ENCODE measurements at regions not wholly inside any gene's neighbourhood (a gene's known extent, or its start where the extent isn't known, plus 50 kb on each side); places are given as distances from the start of the nearest gene placed in this dataset.
"Not testable (repeated sequence)": the region's sequence is repeated elsewhere in the genome, so short reads cannot be mapped to it uniquely, and the experiment has no call there.

DNA sequence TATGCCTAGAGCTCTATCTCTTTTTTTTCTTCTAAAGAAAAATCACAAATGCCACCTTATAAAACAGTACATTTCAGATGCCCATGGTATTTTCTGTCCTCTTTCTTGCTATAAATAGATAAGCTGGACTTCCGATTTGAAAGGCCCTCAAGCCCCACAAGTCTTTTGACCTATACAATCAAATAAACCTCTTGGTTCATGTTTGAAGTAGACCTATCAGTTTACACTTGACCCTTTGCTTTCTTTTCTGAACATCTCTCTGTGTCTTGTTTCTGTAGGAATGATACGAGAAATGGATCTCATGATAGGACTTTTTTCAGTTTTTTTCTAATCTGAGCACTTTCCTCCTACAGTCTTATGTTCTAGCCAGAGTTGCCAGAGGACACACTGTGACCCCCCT is 327.2 kb downstream of the SOX9 start:
- DNase-seq (ENCODE audit: low read depth in 2 of 2): no peak

DNA sequence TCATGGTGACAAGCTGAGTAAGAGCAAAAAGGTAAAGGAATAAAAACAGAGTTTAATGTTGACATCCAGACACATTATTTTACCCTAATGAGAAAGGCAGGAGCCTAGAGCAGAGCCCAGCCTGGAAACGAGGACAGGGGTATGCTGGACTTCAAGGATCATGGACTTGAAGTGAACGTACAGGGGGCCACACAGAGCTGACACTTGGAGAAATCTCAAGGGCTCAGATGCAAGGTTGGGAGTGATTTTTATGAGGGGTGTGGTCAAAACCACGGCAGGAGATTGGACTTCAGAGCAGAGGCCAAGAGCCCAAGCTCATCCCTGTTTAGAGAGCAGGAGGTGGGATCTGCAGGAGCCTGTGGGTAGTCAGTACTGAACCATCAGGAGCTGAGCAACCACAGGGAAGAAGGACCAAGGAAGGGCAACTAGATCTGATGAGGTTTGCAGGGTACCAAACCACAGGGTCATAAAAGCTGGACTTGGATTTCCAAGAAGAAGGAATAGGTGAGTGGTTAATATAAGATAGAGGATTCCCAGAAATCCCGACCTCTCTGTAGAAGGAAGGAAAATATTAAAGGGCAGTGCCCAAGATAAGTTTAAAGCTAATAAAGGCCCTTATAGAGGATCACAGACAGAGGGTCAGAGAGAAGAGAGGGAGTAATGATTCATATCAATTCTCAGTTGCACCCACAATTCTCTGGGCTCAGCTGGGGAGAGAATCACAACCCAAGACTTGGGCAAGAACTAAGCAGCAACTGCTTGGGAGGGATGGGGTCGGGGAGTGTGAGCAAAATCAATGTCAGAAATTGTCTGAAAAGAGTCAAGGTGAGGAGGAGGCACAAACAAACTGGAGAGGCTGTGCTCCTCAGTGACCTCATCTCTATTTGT is 331.7 kb downstream of the SOX9 start:
- DNase-seq (ENCODE audit: low read depth in 2 of 2): no peak

DNA sequence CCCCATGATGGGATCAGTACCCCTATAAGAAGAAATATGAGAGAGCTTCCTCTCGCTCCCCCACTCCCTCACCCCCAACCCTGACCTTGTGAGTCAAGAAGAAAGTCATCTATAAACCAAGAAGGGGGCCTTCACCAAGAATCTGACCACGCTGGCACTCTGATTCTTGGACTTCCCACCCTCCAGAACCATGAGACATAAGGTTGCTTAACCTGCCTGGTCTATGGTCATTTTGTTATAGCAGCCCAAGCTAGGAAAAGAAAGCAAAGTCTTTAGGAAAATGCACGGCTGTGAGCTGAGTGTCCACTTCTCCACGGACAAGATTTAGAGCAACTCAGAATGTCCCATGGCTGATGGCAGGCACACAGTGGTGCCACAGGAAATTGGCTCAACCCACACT is 333.5 kb downstream of the SOX9 start:
- no peak for DNase-seq (ENCODE audit: low read depth in 2 of 2)

DNA sequence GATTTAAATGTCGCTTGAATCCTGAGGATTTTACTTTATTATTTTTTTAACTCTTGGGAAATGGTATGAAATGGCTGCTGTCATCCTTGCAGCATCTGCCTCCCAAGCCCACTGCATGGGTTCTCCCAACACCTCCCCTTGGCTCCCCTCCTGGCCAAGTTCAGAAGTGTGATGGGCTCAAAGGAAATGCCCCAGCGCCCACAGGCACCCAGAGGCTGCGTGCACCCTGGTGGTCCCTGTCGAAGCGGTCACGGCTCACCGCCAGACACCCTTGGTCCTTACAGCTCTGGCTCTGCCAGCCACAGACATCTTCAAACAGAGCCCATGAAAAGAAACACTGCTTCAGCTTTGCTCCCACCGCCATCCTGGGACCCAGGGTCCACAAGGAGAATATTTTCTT is 334.7 kb downstream of the SOX9 start:
- no peak for DNase-seq (ENCODE audit: low read depth in 2 of 2)

DNA sequence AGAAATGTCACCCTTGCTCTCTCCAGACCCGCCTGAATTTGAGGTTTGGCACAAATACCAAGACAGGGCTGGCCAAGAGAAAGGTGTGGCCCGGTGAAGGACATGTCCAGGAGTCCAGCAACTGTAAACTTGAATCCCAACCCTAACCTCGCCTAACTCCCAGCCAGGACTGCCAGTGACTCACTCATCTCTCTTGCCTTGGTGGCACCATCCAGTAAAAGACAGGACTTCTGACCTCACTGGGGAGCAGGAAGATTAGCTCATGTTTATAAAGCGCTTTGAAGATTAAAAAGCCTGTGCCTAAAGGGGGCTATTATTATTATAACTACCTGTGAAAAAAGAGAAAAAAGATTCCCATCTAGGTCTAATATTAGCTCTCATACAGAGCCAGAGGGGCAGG is 335.3 kb downstream of the SOX9 start:
- no peak for DNase-seq (ENCODE audit: low read depth in 2 of 2)

DNA sequence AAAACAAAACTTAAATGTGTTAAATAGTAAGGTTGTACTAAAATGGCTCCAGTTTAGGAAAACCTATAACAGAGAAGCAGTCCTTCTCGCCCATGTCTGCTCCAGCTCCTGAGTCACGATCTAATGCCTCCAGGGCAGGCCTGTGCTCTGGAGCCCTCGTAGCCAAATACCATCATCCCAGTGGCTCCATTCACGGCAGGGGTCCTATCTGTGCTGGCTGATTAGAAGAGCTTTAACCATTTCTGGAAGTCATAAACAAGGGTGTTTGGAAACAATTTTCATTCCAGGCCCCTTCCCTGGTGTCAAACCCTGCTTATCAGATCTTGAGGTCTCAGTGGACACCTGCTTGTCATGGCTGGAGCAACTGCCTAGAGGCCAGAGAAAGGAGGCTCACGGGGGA is 336.9 kb downstream of the SOX9 start:
- no peak for DNase-seq (ENCODE audit: low read depth in 2 of 2)

DNA sequence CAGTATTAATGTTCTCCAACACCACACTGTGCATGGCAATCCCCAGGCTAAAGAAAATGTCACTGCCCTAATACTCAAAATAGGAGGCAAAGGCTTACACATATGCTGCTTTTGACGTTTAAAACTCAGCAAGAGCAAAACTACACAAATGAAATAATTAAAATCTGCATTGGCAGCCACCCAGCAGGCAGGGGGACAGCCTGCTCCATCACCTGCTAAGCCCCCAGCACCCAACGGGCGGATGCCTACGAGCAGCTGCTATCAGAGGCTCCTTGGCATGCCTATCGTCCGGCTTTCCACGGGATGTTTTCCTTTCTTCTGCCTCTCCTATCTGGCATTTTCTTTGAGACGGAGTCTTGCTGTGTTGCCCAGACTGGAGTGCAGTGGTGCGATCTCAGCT is 337.5 kb downstream of the SOX9 start:
- DNase-seq (ENCODE audit: low read depth in 2 of 2): no peak

DNA sequence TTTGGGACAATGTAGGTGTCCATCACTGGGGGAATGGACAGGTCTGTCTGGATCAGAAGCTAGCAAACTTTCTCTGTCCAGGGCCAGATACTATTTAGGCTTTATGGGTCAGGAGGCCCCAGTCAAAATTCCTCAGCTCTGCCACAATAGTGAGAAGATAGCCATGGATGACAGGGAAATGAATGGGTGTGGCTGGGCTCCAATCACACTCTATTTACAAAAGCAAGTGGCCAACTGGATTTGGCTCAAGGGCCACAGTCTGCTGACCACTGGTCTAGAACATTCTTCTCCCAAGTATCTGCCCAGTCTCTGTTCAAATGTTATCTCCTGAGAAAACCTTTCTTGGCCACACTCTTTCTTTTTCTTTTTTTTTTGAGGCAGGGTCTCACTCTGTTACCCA is 339.9 kb downstream of the SOX9 start:
- DNase-seq (ENCODE audit: low read depth in 2 of 2): no peak

DNA sequence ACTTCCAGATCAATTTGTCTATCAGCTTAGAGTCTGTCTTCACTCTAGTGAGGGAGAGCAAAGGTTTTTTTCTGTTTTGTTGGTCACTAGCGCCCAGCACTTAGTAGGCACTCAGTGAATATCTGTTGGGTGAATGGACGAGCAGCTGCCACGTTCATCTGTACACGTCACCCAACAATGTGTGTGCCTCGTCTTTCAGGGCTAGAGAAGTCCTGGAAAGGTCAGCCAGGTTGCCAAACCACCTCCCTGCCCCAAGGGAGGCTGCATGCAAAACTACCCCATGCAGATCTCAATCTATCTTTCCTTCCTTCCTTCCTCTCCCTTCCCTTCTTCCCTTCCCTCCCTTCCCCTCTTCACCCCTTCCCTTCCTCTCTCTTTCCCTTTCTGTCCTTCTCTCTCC is 340.9 kb downstream of the SOX9 start:
- no peak for DNase-seq (ENCODE audit: low read depth in 2 of 2)

DNA sequence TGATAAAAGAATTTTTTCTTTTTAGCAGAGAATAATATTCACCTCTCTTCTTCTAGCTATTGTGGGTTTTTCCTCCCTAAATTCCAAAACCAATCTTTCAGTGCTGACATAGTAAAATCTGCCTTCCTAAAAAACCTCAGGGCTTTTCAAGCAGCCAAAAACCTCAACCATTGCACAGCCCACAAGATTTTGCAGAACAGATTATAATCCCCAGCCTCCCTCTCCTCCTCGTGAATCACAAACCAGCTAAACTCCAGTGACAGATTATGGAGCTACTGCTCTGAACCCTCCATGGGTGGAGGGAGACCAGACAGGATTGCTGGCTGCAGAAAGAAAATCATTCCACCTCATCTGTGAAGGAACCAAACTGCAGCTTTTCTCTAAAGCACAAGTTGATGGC is 341.6 kb downstream of the SOX9 start:
- DNase-seq (ENCODE audit: low read depth in 2 of 2): no peak

DNA sequence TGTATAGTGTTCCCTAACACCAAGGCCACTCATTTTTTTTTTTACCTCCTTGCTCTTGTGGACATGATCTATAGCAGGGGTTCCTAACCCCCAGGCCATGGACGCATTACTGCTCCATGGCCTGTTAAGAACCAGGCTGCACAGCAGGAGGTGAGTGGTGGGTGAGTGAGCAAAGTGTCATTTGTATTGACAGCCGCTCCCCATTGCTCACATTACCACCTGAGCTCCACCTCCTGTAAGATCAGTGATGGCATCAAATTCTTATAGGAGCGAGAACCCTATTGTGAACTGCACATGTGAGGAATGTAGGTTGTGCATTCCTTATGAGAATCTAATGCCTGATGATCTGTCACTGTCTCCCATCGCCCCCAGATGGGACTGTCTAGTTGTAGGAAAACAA is 342.0 kb downstream of the SOX9 start:
- DNase-seq (ENCODE audit: low read depth in 2 of 2): no peak

DNA sequence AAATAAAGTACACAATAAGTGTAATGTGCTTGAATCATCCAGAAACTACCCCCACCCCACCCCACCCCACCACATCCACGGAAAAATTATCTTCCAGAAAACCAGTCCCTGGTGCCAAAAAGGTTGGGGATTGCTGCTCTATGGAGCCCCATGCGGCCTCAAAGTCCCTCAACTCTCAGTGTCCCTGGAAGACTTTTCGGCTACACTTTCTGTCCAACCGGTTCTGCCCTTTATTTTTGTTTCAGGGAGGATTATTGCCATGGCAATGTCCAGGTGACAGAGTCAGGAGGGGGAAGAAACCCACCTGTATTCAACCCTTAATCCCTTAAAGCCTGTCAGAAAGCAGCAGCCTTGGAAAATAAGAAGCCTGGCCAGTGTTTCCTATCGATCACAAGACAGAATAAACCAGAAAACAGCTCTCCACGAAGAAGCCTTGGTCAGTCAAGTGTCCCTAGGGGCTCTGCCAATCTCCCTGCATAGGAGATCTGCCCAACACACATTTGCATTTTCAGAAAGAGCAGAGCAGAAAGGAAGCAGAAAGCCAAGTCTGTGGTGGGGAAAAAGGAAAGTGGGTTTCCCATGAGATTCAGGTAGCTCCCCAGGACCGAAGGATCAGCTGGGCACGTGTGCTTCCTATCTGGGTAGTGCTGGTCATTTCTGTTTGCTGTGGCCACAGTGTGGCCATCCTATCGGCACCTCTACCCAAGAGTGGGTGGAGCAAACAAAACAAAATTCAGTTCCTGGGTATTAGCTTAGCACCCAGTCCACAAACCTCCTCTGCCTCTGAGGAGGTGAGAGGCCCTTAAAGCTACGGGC is 342.7 kb downstream of the SOX9 start:
- no peak for DNase-seq (ENCODE audit: low read depth in 2 of 2)

DNA sequence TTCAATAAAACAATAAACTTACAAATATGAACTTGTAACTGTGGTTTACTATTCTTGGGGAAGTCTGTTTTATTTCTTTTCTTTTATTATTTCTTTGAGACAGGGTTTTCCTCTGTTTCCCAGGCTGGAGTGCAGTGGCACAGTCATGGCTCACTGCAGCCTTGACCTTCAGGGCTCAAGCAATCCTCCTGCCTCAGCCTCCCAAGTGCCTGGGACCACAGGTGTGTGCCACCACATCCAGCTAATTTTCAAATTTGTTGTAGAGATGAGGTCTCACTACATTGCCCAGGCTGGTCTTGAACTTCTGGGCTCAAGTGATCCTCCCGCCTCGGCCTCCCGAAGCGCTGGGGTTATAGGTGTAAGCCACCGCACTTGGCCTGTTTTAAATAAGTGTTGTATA is 343.4 kb downstream of the SOX9 start:
- not testable (repeated sequence) for DNase-seq (ENCODE audit: low read depth in 2 of 2)

DNA sequence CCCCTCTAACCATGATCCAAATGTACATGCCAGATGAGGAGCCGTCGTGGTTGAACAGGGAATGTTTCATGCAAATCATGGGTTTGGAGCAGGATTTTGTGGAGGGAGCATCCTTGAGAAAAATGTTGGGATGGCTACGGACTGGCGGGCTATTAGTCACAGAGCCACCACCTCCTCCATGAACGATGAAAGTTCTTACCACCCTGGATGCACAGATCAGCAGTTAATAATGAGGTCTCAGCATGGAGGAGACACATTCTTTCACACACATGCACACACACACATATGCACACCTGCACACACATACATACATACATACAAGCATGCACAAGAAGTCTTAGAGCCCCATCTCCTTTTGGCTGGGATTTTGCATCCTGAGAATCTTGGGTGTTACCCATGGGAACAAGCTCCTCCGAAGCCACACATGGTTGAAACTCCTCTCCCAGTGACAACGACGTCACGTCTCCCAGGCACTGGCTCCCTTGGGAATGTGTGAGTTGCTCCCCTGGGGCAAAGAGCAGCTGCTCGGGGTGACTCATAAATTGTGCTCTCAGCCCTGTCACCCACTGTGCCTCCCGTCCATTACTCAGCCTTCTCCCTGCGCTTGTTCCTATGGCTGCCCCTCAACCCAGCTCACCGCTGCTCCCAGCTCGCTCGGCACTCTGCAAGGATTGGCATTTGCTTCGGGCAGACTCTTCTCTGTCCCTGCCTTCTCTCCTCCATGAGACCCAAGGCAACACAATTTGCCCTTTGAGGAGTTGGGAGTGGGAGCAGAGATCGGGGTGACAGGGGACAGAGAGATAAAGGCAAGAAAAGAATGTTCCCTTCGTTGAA is 344.6 kb downstream of the SOX9 start:
- DNase-seq (ENCODE audit: low read depth in 2 of 2): peak; percentile 12 to 16

DNA sequence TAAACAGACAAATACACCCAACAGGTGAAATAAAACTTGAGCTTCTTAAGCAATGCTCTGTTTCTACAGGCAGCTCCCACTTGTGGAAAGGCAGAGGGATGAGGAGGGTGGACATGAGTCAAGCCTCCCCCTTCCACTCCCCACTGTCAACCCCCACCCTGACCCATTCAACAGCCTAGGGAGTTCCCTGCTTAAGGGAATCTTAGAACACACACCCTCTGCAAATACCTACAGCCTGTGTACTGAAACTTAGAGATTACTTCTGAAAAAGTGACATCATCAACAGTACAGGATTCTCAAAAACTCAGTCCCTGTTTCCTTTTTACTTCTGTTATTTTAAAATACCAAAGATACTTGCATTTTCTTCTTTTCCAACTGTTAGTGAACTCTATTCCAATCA is 345.4 kb downstream of the SOX9 start:
- peak in 1 of 2 experiments; percentile 3 for DNase-seq (ENCODE audit: low read depth in 2 of 2)

DNA sequence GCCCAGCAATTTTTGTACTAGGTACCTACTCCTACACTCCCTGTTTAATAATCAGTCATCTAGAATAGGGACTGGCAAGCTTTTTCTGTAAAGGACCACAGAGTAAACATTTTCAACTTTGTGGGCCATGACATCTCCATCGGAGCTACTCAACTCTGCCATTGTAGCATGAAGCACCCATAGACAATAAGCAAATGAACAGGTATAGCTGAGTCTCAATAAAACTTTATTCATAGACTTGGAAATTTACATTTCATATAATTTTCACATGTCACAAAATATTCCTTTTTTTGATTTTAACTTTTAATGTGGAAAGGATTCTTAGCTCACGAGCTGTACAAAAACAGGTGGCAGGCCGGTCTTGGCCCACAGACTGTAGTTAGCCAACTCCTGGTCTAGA is 345.8 kb downstream of the SOX9 start:
- no peak for DNase-seq (ENCODE audit: low read depth in 2 of 2)

DNA sequence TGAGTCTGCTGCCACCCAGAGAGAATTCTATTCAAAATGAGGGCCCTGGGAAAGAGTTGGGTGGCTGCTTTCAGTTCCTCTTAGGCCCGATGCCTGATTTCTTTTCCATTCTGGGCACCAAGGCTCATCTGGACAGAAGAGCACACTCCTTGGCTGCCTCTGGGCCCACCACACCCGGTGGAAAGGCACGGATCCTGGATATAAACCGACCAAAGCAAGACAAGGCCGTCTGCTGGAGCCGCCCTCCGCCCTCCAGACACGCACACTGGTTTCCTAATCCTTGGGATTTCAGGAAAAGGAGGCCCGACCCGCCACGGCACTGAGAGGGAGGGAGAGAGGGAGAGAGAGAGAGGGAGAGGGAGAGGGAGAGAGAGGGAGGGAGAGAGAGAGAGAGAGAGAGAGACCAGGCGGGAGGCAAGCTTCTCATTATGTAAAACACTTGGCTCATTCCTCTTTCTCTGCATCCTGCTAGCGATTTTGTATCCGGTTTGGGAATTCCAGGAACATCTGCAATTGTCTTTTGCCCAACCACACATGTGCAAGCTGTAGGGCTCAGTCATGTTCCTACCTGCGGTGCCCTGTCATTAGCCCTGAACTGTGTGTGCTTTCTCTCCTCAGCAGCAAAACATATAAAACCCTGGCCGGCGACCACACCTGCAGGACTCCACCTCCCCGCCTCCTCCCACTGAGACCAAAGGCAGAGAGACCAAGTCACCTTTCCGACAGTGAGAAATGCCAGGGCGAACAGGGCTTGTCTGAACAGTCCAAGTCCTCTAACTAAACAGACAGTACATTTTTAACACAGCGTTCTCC is 347.2 kb downstream of the SOX9 start:
- peak; percentile 42 to 44 for DNase-seq (ENCODE audit: low read depth in 2 of 2)

DNA sequence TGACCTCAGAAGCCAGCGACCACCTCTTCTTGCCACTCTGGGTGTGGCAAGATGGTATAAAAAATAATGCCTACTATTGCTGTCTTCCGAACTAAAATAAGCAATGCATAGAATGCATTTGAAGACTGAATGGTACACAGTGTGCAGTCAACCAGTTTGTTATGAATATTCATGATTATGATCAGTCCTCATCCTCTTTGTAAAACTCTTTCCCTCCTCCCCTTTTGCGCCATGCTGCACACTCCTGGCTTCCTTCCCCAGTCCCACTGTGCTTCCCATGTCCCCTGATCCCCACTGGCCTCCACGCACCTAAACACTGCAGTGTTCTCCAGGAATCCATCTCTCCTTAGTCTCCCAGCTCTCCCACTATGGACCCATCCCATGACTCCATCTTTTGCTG is 348.0 kb downstream of the SOX9 start:
- DNase-seq (ENCODE audit: low read depth in 2 of 2): no peak

DNA sequence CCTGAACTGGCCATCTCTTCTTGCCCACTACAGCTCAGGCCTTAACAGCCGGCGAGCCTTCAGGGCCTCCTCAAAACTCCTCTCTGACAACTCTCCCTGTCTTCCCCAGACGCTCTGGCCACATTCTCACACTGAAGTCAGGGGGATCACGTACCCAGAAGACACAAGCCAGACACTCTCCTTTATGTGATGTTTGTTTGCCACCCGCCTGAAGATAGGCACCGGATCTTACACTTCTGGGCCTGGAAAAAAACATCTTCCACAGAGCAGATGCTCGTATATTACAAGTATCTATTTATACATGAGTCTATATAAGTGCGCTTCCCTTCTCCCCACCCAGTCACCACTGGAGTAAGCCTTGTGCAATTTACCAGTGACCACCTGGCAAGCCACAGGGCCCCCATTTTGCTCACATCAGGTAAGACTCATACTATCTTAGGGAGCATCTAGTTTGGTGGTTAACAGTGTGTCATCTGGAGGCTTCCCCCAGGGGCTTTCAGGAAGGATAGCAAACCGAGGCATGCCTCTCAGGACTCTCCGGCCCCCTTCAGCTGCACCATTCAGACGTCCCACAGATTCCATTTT is 349.4 kb downstream of the SOX9 start:
- no peak for DNase-seq (ENCODE audit: low read depth in 2 of 2)

DNA sequence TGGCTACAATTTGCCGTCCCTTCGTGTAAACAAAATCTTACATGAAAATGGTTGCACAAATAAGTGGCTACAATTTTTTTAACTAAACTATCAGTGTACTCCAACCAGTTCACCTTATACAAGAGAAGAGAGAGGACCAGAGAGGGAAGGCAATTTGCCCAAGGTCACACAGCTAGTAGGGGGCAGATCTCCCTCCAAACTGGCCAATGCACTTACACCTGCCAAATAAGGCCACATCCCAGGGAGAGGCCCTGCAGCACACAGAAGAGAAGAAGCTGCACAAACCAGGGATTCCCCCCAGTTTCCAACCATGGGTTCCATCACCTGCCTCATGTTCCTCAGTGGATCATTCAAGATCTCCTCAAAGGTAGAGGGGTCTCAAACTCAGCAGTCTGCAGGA is 349.9 kb downstream of the SOX9 start:
- DNase-seq (ENCODE audit: low read depth in 2 of 2): no peak

DNA sequence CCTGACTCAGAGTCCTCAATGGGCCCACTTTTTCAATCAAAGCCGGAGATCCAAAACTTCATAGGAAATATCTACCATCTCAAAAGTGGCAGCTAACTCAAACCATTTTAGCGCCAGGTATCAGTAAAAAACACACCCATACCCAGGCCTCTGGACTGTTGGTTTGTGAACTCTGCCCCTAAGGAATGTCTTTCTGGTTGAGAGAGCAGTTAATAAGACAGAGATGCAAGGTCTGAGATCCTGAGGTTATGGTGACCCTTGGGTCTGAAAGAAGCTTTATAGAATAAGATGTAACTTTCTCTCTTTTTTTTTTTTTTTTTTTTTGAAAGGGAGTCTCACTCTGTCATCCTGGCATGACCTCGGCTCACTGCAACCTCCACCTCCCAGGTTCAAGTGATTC is 350.5 kb downstream of the SOX9 start:
- DNase-seq (ENCODE audit: low read depth in 2 of 2): no peak
